HG03196 (cell line): ENCODE measurements at regions not wholly inside any gene's neighbourhood (a gene's known extent, or its start where the extent isn't known, plus 50 kb on each side); places are given as distances from the start of the nearest gene placed in this dataset.

Experiments
- ATAC-seq: cut with Tn5 transposase; IDR thresholded peaks from one replicate; pipeline ENCODE4 v1.9.1; 2021; ENCODE audit not compliant: unreplicated experiment

- no peak for ATAC-seq
Observed at GRCh38 chr4:108529102-108529501, 91.3 kb upstream of the RPL34 start.

GRCh38 chr4:108527723-108528122, 92.7 kb upstream of the RPL34 start:
- no peak for ATAC-seq

- ATAC-seq: no peak
Observed at GRCh38 chr4:108520807-108521206, 99.6 kb upstream of the RPL34 start.

- ATAC-seq: no peak
Observed at GRCh38 chr4:108519911-108520601, 100.3 kb upstream of the RPL34 start.

- ATAC-seq: no peak
Observed at GRCh38 chr4:108519208-108519833, 101.1 kb upstream of the RPL34 start.

GRCh38 chr4:108512615-108513505, 107.5 kb upstream of the RPL34 start:
- no peak for ATAC-seq

- no peak for ATAC-seq
Observed at GRCh38 chr4:108511618-108512017, 108.8 kb upstream of the RPL34 start.

GRCh38 chr4:108502356-108502755, 118.0 kb upstream of the RPL34 start:
- no peak for ATAC-seq

- no peak for ATAC-seq
Observed at GRCh38 chr4:108498925-108499324, 121.5 kb upstream of the RPL34 start.

GRCh38 chr4:108493596-108493931, 126.8 kb upstream of the RPL34 start:
- ATAC-seq: no peak

GRCh38 chr4:108492816-108493595, 127.4 kb upstream of the RPL34 start:
- no peak for ATAC-seq

GRCh38 chr4:108488865-108489264, 131.5 kb upstream of the RPL34 start:
- ATAC-seq: no peak

- ATAC-seq: no peak
Observed at GRCh38 chr4:108486046-108486445, 134.3 kb upstream of the RPL34 start.

GRCh38 chr4:108484187-108484586, 136.2 kb upstream of the RPL34 start:
- ATAC-seq: no peak

- ATAC-seq: no peak
Observed at GRCh38 chr4:108483650-108484049, 136.7 kb upstream of the RPL34 start.

GRCh38 chr4:108483079-108483478, 137.3 kb upstream of the RPL34 start:
- no peak for ATAC-seq

GRCh38 chr4:108480881-108481280, 139.5 kb upstream of the RPL34 start:
- no peak for ATAC-seq

- ATAC-seq: no peak
Observed at GRCh38 chr4:108477527-108478108, 142.8 kb upstream of the RPL34 start.

- ATAC-seq: no peak
Observed at GRCh38 chr4:108473163-108473720, 147.1 kb upstream of the RPL34 start.
